ENCODE measurements at regions not wholly inside any gene's neighbourhood (a gene's known extent, or its start where the extent isn't known, plus 50 kb on each side); places are given as distances from the start of the nearest gene placed in this dataset.

GRCh38 chr1:96211202-96211601 lies 510.4 kb upstream of the PTBP2 start:
- TF ChIP-seq CTCF (IDR thresholded peaks at IDR 0.05) = no peak
- TF ChIP-seq POLR2A (IDR thresholded peaks at IDR 0.05) = no peak
